GM19240 (cell line): ENCODE measurements at regions not wholly inside any gene's neighbourhood (a gene's known extent, or its start where the extent isn't known, plus 50 kb on each side); places are given as distances from the start of the nearest gene placed in this dataset.
"Not testable (repeated sequence)": the region's sequence is repeated elsewhere in the genome, so short reads cannot be mapped to it uniquely, and the experiment has no call there.

Experiments
- DNase-seq: peaks from one replicate; pipeline ENCODE4 v3.0.0; 2011; ENCODE audit warnings: low spot score; ENCODE audit not compliant: insufficient read length

DNA sequence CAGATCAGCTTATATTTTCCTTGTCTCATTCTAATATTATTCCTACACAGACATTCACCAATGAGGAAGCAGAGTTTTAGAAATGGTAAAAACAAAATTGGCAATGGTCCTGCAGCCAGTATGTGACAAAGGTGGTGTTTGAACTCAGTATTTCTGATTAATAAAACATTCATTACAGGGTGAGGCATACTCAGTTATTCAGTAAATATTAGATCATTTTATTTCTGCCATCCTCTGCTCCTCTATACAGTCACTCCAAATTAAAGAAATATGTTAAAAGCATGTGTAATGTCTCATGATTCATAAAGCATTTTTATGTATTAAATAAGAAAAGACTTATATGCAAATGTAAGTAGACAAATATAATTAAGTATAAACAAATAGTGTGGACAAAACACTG is 684.6 kb upstream of the ACO1 start:
- DNase-seq, result no peak

DNA sequence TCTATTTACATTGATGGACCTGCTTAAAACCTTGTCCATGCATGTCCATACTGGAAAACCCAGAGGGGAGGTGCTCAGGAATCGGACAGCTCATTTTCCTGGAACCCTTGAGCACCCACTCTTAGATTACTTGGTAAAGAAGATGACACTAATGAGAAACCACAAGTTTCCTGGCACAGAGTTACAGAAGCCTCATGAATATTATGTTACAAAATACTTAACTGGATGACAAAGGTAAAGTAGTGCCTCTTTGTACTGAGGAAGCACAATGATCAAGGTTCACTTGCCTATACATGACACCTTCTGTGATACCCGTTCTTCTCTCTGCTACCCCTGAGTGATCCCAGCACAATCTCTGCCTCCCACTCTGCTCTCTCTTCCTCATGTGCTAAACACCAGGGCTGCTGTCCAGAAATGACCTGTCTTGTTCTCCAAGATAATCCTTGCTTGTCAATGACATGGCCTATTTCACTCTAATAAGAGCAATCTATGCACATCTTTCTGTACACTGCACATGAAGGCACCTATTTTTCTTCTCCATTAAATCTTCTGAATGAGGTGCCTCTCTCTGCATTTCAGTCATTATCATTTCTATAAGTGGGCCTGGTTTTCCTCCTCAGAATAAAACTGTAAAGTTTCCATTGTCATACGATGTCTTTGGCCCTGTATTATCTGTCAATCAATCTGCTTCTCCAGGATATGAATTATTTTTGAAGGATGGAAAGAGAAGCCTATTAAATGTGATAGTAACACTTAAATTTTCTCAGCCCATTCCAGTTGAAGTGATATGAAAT is 684.0 kb upstream of the ACO1 start:
- DNase-seq, result no peak

DNA sequence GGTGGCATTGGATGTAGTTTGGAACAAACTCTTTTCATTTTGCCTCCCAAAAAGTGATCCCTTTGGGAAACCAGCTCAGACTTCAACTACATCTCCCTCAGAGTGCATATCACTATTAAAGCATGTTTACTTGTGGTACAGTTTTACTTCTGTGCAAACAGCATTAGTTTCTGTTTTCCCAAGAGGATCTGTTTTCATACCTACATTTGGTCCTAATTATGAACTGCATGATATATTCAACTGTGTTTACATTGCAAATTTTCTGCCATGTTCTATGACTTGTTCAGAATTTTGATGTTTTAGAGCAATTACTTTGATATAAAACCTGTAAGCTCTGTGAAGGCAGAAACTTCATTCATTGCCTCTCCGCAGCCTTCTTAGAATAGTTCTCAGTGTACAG is 681.5 kb upstream of the ACO1 start:
- DNase-seq, result no peak

DNA sequence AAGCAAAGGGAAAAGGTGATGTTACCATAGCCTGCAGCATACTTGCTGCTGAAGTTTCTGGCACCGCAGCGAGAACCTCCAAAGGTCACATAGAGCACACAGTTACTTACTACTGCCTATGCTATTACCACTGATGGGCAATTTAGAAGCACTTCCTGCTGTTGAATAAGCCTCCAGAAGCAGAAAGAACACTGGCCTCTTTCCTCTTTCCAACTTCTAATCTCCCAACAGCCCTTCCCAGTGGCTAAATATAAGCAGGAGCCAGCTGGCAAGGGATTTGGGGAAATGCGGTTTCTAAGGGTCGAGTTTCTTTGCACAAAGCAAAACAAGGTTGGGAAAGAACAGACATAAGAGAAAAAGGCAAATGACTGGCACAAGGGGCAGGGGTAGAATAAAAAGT is 669.2 kb upstream of the ACO1 start:
- DNase-seq, result no peak

DNA sequence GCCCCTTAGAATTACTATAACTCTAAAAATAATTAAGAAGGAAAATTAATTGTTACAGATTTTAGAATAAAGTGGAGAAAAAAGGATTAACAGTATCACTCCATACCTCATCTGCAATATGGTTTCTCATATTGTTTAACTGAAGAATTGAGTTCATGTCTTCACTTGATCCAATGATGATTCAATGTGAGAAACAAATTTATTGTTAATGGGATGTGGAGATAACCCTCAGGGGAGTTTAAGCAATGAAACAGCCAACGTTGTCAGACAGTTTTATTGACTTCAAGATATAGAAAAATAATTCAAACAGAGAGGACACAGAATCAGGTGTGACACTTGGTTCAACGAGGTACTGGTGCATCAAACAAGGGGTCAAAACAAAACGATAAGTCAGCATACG is 665.2 kb upstream of the ACO1 start:
- no peak for DNase-seq

DNA sequence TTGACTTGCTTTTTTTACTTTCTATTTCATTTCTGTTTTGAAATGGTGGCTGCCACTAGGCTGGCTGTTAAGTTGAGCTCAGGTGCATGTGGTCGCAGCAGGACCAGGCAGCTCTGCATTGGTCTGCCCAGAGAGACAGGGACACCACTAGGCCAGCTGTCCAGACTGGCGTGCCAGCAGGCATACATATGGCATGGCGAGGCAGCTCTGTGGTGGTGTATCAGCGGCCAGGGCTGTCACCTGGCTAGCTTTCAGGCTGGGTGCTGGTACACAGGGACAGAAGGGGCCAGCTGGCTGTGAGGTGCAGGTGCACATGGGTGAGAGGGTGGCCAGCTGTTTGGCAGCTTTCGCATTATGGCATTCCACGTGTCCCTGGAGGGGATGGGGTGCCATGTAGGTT is 654.0 kb upstream of the ACO1 start:
- DNase-seq, result no peak

DNA sequence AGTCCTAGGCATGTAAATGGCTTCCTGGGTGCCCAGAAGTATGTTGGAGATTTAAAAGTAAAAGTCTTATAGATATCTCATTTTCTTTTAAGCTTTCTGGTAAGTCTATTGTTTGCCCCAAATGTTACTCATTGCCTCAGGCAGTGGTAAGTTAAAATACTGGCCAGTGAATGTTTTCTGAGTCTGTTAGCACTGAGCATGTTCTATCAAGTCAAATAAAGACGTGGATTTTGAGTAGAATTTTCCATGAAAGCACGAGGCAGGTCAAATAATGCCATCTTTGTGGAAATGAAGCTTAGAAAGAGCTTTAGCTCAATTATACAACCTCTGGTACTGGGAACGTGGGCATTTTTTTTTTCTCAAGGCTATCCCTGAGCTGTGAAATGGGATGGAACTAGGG is 651.3 kb upstream of the ACO1 start:
- no peak for DNase-seq

DNA sequence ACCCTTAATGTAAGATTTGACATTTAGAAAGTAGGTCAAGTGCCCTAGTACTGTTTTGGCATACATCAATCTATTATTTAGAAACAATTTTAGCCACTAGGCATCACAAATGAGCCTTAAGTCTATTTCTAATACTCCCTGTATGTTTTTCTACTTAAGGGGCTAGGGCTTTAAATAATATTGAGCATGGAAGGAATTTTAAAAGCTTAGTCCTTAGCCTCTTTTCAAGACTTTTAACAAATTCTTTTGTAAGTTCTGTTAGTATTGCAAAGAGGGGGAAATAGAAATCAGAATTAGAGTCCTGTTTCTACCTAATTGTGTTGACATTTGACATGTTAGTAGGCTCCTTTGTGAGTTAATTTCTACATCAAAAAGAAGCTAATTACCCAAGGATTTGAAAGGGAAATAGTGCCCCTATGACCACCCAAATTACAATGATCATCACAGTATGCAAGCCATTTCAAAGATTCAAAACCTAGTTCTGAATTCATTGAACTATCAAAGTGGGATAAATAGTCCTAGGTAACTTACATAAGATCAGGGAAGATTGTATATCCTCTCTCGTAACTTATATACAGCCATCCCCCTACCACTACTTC is 647.8 kb upstream of the ACO1 start:
- no peak for DNase-seq

DNA sequence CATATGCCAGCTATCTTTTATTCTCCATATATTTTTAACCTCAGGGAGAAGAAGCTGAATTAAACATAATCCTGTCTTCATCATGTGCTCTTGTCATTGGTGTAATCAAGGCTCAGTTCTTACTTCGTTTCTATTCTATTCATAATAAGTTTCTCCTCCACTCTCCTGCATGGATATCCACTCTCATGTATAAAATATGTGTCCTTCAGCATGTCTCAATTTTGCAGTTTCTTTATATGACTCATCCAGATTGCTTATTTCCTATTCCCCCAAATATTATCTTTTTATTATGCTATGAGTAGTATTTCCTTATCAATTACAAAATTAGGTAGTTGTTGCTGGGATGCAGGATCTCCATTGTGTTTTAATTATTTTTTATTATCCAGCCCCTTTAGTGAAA is 643.7 kb upstream of the ACO1 start:
- DNase-seq, result no peak

DNA sequence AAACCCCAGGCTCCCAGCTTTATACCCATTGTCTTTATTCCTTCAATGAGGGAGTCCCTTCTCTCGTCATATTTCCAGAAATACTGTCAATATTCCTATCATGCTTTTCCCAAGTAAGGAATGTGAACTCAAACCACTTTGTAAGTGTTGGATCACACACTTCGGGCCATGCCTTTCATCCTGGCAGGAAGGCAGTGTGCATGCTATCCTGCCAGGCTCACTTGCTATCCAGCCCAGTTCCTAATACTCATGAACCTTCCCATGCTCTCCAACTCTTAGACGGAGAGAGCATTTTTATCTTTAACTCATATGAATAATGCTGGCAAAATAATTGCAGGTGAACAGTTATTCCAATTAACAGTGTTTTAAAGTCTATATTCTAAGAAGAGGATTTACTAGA is 639.9 kb upstream of the ACO1 start:
- DNase-seq, result no peak

DNA sequence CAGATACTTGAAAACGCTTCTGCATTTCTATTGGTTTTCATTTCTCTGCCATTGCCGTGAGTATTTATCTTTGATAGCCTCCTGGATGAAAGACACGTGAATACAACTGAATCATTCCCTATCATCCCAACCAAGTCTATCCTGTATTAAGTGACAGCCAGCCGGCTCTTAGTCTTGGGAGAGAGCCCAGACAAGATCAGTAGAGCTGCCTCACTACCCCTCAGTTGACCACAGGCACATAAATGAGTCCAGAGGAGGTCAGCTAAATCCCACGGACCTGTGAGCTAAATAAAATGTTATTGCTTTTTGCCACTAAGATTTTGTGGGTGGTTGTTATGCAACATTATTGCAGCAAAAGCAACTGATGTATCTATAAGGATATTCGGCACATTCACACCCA is 639.0 kb upstream of the ACO1 start:
- no peak for DNase-seq

DNA sequence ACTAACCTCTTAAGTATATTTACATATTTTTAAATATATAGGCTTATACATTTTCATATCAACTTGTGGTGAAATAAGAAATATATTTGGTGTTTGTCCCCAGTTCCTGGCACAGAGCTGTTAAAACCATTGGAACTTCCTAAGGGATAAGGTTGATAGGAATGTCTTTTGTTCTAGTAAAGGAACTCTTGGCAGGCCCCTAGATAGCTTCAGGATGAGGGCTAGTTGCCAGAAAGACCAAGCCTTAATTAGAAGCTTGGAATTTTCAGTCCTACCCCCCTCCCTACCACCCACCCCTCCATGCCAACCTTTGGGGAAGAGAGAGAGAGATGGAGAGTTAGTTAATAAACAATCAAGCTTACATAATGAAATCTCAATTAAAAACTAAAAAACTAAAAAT is 638.6 kb upstream of the ACO1 start:
- DNase-seq, result no peak

DNA sequence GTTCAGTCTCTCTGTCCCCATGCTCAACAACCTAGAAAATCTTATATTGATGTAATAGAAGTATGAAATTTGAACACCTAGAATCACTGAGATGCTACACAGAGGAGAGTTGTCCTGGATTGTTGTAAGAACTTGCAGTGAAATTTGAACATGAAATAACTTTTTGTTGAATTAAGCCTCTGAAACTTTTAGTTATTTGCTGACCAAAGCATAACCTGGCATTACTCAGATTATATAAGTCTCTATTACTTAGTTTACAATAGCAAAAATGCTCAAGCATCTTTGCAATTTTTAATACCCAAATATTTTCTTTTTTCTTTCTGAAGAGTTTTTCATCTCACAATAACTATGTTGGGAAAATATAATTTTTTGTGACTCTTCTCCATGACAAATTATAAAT is 630.7 kb upstream of the ACO1 start:
- DNase-seq, result no peak

DNA sequence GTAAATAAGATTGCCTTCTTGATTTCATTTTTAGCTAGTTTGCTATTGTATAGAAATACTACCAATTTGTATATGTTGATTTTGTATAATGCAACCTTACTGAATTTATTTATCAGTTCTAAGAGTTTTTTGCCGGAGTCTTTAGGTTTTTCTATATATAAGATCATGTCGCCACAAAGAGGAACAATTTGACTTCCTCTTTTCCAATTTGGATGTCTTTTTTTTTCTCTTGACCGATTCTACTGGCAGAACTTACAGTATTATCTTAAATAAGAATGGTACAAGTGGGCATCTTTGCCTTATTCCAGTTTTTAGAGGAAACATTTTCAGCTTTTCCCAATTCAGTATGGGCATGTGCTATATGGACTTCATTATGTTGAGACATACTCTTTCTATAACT is 624.7 kb upstream of the ACO1 start:
- no peak for DNase-seq

DNA sequence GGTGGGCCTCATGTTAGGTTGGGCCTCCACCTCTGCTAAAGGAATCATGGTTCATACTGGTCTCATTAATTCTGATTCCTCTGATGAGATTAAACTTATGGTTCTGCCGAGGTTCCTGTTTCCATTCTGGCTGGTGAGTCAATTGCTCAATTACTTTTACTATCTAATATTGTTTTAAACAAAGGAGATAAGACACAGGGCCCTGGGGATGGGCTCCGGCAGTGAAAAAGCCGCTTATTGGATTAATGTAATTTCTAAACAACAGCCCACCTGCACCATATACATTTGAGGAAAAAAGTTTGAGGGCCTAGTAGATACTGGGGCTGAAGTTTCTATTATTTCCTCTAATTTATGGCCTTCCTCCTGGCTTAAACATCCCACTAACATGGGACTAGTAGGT is 610.4 kb upstream of the ACO1 start:
- not testable (repeated sequence) for DNase-seq

DNA sequence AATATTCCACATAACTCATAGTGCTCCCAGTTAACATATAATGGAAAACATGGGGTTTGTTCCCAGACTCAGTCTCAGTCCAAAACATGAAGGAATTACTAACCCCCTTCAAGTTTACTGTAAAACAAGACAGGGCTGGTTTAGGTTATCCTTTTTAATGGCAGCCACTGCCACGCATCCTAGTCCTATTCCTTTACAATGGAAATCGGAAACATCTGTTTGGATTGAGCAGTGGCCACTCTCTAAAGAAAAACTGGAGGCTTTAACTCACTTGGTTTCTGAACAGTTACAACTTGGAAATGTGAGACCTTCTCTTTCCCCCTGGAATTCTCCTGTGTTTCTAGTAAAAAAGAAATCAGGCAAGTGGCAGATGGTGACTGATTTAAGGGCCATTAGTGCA is 609.9 kb upstream of the ACO1 start:
- DNase-seq, result no peak

DNA sequence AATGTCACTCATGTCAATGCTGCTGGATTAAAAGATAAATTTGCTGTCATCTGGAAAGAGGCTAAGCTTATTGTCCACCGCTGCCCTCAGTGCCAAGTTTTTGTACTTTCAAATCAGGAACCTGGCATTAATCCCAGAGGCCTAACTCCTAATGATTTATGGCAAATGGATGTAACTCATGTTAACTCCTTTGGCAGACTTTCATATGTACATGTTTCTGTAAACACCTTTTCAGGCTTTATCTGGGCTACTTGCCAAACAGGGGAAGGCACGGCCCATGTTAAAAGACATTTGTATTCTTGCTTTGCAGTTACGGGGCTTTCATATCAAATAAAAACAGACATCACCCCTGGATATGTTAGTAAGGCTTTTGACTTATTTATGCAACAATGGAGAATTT is 608.0 kb upstream of the ACO1 start:
- no peak for DNase-seq

DNA sequence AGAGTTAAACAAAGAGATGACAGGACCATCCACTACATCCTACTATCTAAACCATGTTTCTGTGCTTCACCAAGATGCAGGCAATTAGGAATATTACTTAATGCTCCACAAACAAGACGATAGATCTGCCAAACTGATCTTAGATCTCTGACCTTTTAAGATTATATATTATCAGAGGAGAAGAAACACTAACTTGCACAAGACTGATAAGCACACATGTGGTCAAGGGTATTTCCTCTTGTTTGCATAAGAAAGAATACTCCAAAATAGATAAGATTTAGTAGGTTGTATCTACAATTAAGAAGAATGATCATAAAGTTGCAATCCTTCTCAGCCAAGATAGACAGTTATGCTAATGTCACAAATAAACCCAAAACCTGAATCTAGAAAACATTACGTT is 601.0 kb upstream of the ACO1 start:
- no peak for DNase-seq

DNA sequence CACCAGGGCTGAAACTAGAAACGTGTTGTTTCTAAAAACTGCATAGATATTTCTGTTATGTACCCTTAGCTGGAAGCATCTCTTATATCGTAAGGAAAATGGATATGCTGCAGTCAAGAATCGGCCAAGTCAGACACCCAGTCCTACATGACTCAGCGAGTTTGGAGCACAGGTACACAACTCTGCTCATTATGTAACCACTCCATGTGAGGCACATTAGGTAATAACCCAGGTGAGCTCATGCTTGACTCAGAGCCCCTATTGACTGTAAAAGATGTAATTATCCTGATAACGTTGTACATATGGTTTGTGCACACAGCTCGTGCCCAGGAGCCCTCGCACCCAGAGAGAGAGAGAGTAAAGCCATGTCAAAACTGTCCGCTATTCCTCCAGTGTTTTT is 593.7 kb upstream of the ACO1 start:
- DNase-seq, result no peak

DNA sequence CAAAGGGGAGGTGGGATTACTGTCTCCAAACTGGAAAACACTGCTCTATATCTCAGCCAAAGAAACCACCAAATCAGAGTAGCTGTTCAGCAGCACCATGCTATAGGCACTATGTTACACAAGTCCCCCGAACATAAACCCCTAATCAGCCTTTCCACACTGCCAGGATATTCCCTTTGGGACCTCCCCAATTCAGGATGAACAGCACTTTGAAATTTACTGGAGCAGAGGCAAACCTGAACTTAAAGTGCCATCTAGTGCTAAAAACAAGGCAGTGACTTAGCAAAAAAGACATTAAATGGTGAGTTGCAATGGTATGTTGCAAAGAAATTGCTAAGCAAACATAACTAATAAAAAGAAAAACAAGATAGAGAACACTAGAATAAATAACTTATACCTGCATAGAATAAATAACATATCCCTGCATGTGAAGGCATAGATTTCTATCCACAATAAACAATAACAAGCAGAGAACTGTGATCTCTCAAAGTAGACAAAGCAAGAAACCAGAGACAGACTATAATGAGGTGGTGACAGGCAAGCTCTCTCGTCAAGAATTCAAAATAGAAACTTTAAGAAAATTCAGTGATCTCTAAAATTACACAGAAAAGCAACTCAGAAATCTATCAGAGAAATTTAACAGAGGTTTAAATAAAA is 584.4 kb upstream of the ACO1 start:
- no peak for DNase-seq

DNA sequence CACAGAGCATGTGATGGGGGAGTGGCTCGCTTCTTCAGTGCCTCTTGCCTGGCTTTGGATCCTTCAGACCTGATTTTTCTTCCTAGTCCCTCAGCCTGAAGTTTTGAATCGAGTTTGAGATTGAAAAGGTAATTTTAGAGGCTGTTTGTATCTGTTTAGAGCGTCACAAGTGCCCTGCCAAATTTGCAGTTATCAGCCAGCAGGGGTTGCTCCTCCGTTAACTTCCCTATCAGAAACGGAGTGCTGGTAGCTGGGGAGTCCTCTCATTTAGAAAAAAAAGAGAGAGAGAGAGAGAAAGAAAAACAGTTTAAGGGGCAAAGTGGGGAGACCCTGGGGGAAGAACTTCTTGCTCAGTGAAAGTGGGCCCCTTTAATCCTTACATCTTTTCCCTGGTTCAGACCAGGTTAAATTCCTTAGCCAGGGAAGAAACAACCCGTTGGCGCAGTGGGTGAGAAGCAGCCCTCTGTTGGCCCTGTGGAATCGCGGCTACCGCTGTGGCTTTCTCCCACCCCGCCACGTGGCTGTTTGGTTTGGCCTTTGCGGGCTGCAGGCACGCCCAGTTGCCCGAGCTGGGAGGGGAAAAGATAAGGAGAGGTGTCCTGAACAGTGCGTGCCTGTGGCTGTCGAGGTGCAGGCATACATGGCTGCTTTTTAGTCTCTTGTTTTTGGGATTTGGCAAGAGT is 576.7 kb upstream of the ACO1 start:
- DNase-seq, result no peak

DNA sequence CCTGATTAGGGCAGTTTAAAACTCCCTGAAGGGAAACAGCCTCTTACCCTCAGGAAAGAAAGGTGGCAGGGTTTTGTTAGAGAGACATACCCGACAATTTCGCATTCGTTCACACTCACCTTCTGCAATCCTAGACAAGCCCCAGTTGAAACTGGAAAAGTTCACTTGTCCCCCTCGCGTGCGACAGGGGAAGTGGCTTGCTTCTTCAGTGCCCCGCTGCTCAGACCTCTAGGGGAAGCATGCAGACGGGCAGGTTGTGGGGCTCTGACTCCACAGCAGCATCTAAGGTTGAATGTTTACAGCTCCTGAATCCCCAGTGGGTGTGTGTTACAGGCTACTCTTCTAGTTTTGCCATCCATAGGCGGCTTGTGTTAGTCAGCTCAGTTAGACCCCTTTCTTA is 575.7 kb upstream of the ACO1 start:
- DNase-seq, result no peak
